ENCODE measurements at regions not wholly inside any gene's neighbourhood (a gene's known extent, or its start where the extent isn't known, plus 50 kb on each side); places are given as distances from the start of the nearest gene placed in this dataset.

- Histone ChIP-seq H3K27ac (ENCODE audit: low read depth) (peak overlapping the region; percentile 47; the same call in 1 of the 2 replicates), H3K4me1 (ENCODE audit: insufficient read depth) (peaks cover 9% of the 10 kb centered on the region), H3K9me2 (ENCODE audit: insufficient read depth) (peaks cover 3% of the 10 kb centered on the region; the same call in 1 of the 2 replicates), H4K20me1 (replicated peaks; ENCODE audit: insufficient read depth) (no peaks in the 10 kb centered on the region), H3K27me3 (ENCODE audit: insufficient read depth) (no peaks in the 10 kb centered on the region), H3K4me3 (no peak overlapping the region), H3K79me2 (replicated peaks; ENCODE audit: insufficient read depth) (no peaks in the 10 kb centered on the region), H3K4me2 (no peak overlapping the region), H3F3A (replicated peaks; ENCODE audit: low read depth) (no peaks in the 10 kb centered on the region), H2AFZ (peak overlapping the region; percentile 66; the same call in 1 of the 2 replicates), H3K36me3 (ENCODE audit: insufficient read depth) (peaks cover 3% of the 10 kb centered on the region; the same call in 1 of the 2 replicates)
- H3K36me3 Mint-ChIP-seq (ENCODE audit: low read depth): peaks cover 11% of the 10 kb centered on the region
- no peak overlapping the region for H3K27ac Mint-ChIP-seq
- no peaks in the 10 kb centered on the region for H3K27me3 Mint-ChIP-seq (ENCODE audit: insufficient read depth, low read depth, poor library complexity)
- peaks cover 13% of the 10 kb centered on the region; the same call in 2 of the 3 replicates for H3K9me3 Mint-ChIP-seq
- no peak for TF ChIP-seq NANOG (IDR thresholded peaks at IDR 0.05; ENCODE audit: borderline replicate concordance)
- no peak for TF ChIP-seq ZNF331 (CRISPR knock-in tag; IDR thresholded peaks at IDR 0.05; ENCODE audit: low read depth)
- TF ChIP-seq ZNF114 (CRISPR knock-in tag; IDR thresholded peaks at IDR 0.05): no peak
- TF ChIP-seq ZNF462 (CRISPR knock-in tag; IDR thresholded peaks at IDR 0.05): no peak
- no peak for TF ChIP-seq REST (IDR thresholded peaks at IDR 0.05; ENCODE audit: unreplicated experiment)
- no peak overlapping the region for H3K4me3 Mint-ChIP-seq
- H3K4me1 Mint-ChIP-seq: peaks cover 4% of the 10 kb centered on the region; the same call in 2 of the 3 replicates
- peak; percentile 35 for DNase-seq (ENCODE audit: low spot score)
- peak; percentile 83 for ATAC-seq
Measured at GRCh38 chr2:104091894-104092293, 762.0 kb upstream of the POU3F3 start.
